ENCODE measurements at regions not wholly inside any gene's neighbourhood (a gene's known extent, or its start where the extent isn't known, plus 50 kb on each side); places are given as distances from the start of the nearest gene placed in this dataset.

- TF ChIP-seq CTCF (conservative IDR thresholded peaks at IDR 0.05; ENCODE audit: low read length) (no peak), EZH2phosphoT487 (IDR thresholded peaks at IDR 0.05; ENCODE audit: borderline replicate concordance, low read depth, low read length) (no peak)
Measured at GRCh38 chr2:136173126-136173525, 55.2 kb upstream of the CXCR4 start.
